Cardiac muscle cell (in vitro differentiated cells and primary cell): ENCODE measurements at regions not wholly inside any gene's neighbourhood (a gene's known extent, or its start where the extent isn't known, plus 50 kb on each side); places are given as distances from the start of the nearest gene placed in this dataset.

Experiments
- DNase-seq, 2 donors: peaks; one replicate each; pipeline versions ENCODE4 v3.0.0 to v3.0.0-alpha.2; 2010 to 2017; ENCODE audit warnings: low read depth in 1 of 2, low spot score in 1 of 2
- H3K27ac ChIP-seq: fragments of 200-600 bp; sonication (generic); 2 replicates; pipeline ENCODE4 v1.5.1; 2016
- H3K27me3 ChIP-seq: fragments of 200-600 bp; sonication (generic); 2 replicates; pipeline ENCODE4 v1.6.0; 2016; ENCODE audit warnings: control low read depth
- H3K36me3 ChIP-seq: fragments of 200-600 bp; sonication (generic); 2 replicates; pipeline ENCODE4 v1.5.1; 2016; ENCODE audit warnings: control low read depth
- H3K4me1 ChIP-seq: fragments of 200-600 bp; sonication (generic); 2 replicates; pipeline ENCODE4 v1.8.1; 2017; ENCODE audit warnings: low read depth, mild to moderate bottlenecking, mixed run types
- H3K4me3 ChIP-seq: fragments of 200-600 bp; sonication (generic); 2 replicates; pipeline ENCODE4 v1.5.1; 2016; ENCODE audit warnings: mild to moderate bottlenecking
- H3K9me3 ChIP-seq: fragments of 200-600 bp; sonication (generic); 2 replicates; pipeline ENCODE4 v1.5.1; 2017; ENCODE audit warnings: low read depth, mild to moderate bottlenecking, control low read depth
- CTCF ChIP-seq: IDR thresholded peaks from 2 replicates; pipeline ENCODE4 v1.5.1; 2012; ENCODE audit warnings: low read depth, mild to moderate bottlenecking, low read length

GRCh38 chr3:145754605-145755289 is 406.2 kb downstream of the PLOD2 start:
- H3K27ac ChIP-seq = no peak overlapping the region
- H3K27me3 ChIP-seq = no peaks in the 10 kb centered on the region
- no peaks in the 10 kb centered on the region for H3K36me3 ChIP-seq
- TF ChIP-seq CTCF = no peak
- no peaks in the 10 kb centered on the region for H3K9me3 ChIP-seq
- H3K4me3 ChIP-seq = no peak overlapping the region
- DNase-seq = no peak
- peaks cover 5% of the 10 kb centered on the region for H3K4me1 ChIP-seq

GRCh38 chr3:145760036-145760435 is 400.9 kb downstream of the PLOD2 start:
- TF ChIP-seq CTCF = no peak
- H3K27me3 ChIP-seq = no peaks in the 10 kb centered on the region

GRCh38 chr3:145767909-145768308 is 393.1 kb downstream of the PLOD2 start:
- Histone ChIP-seq H3K9me3 (no peaks in the 10 kb centered on the region), H3K4me3 (no peak overlapping the region), H3K27ac (no peak overlapping the region), H3K27me3 (no peaks in the 10 kb centered on the region), H3K4me1 (no peaks in the 10 kb centered on the region), H3K36me3 (no peaks in the 10 kb centered on the region)
- peak; percentile 24 for TF ChIP-seq CTCF
- peak in 1 of 2 donors; percentile 11 for DNase-seq

More at GRCh38 chr3:145760036-145760435, 400.9 kb downstream of the PLOD2 start:
- no peak overlapping the region for H3K4me3 ChIP-seq
- H3K4me1 ChIP-seq = peaks cover 3% of the 10 kb centered on the region
- H3K27ac ChIP-seq = no peak overlapping the region
- H3K9me3 ChIP-seq = no peaks in the 10 kb centered on the region
- no peak for DNase-seq
- H3K36me3 ChIP-seq = no peaks in the 10 kb centered on the region

GRCh38 chr3:145776782-145777408 is 384.1 kb downstream of the PLOD2 start:
- no peaks in the 10 kb centered on the region for H3K27me3 ChIP-seq
- H3K4me3 ChIP-seq = no peak overlapping the region
- no peaks in the 10 kb centered on the region for H3K9me3 ChIP-seq
- DNase-seq = peak; percentile 68 to 86
- no peaks in the 10 kb centered on the region for H3K36me3 ChIP-seq
- TF ChIP-seq CTCF = peak; percentile 65
- H3K27ac ChIP-seq = no peak overlapping the region
- H3K4me1 ChIP-seq = peaks cover 10% of the 10 kb centered on the region

GRCh38 chr3:145780301-145780700 is 380.7 kb downstream of the PLOD2 start:
- peaks cover 8% of the 10 kb centered on the region for H3K4me1 ChIP-seq
- no peak for DNase-seq
- TF ChIP-seq CTCF = no peak

More at GRCh38 chr3:145780301-145780700, 380.7 kb downstream of the PLOD2 start:
- Histone ChIP-seq H3K36me3 (no peaks in the 10 kb centered on the region), H3K27me3 (no peaks in the 10 kb centered on the region), H3K27ac (no peak overlapping the region), H3K4me3 (no peak overlapping the region), H3K9me3 (no peaks in the 10 kb centered on the region)
